ENCODE measurements at regions not wholly inside any gene's neighbourhood (a gene's known extent, or its start where the extent isn't known, plus 50 kb on each side); places are given as distances from the start of the nearest gene placed in this dataset.
"Not testable (repeated sequence)": the region's sequence is repeated elsewhere in the genome, so short reads cannot be mapped to it uniquely, and the experiment has no call there.

DNA sequence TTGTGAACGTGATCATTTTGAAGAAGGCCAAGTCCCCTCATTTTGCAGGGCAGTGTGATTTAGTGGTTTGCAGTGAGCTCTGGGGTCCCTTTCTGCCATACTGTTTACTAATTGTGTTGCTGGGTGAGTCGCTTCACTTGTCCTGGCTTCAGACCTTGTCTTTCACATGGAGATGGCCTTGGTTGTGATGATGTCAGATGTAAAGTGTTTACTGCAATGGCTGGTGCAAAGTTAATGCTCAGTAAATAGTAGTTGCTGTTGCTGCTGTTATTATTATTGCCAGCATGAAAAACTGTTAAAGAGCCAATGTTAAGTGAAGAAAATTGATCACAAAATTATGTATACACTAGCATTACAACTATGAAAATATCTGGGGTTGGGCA lies 53.9 kb downstream of the NPIPB11 start:
- TF ChIP-seq, protein P1, sequence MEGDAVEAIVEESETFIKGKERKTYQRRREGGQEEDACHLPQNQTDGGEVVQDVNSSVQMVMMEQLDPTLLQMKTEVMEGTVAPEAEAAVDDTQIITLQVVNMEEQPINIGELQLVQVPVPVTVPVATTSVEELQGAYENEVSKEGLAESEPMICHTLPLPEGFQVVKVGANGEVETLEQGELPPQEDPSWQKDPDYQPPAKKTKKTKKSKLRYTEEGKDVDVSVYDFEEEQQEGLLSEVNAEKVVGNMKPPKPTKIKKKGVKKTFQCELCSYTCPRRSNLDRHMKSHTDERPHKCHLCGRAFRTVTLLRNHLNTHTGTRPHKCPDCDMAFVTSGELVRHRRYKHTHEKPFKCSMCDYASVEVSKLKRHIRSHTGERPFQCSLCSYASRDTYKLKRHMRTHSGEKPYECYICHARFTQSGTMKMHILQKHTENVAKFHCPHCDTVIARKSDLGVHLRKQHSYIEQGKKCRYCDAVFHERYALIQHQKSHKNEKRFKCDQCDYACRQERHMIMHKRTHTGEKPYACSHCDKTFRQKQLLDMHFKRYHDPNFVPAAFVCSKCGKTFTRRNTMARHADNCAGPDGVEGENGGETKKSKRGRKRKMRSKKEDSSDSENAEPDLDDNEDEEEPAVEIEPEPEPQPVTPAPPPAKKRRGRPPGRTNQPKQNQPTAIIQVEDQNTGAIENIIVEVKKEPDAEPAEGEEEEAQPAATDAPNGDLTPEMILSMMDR (IDR thresholded peaks at IDR 0.05): not testable (repeated sequence)
- not testable (repeated sequence) for TF ChIP-seq POLR2A (IDR thresholded peaks at IDR 0.05)

All from body of pancreas (tissue), 4 donors.